Epithelial cell of esophagus (primary cell): ENCODE measurements at regions not wholly inside any gene's neighbourhood (a gene's known extent, or its start where the extent isn't known, plus 50 kb on each side); places are given as distances from the start of the nearest gene placed in this dataset.
"Not testable (repeated sequence)": the region's sequence is repeated elsewhere in the genome, so short reads cannot be mapped to it uniquely, and the experiment has no call there.

ENCODE experiments used
- DNase-seq: peaks from one replicate; pipeline ENCODE4 v3.0.0; 2010; ENCODE audit warnings: low read depth
- H3K4me3 ChIP-seq: 2 replicates; pipeline ENCODE4 v1.5.1; 2011; ENCODE audit warnings: mild to moderate bottlenecking, low read length, control low read depth
- TF ChIP-seq, protein P1 (sequence below): IDR thresholded peaks from 2 replicates; pipeline ENCODE4 v1.5.1; 2011; ENCODE audit warnings: low read depth, mild to moderate bottlenecking, low read length, control low read depth, inconsistent platforms; ENCODE audit not compliant: insufficient read depth; ENCODE audit errors: missing control alignments

DNA sequence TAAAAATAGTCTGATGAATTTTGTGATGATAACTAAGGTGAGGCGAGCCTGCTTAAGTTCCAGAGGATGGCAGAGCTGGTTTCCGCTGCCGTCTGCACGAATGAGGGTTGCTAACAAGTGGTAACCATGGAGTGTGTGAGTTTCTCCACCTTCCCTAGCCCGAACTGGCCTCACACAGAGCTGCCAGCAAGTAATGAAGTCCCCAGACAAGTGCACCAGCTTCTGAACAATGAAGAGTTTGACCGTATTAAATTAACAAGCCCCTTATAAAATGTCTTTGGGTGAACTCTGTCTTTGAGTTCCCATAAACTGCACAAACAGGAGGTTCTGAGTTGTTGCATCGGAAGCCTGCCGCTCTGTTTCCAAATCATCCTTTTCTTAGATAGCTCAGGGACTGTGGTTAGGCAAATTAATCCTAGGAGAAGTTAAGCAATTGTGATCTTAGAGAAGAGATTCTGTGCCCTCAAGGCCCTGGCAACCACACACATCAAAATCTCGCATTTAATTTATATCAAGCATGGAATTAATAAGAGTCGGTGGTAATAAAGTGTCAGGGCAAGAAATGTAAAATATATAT, 274.1 kb upstream of the DAAM1 start:
- no peak for DNase-seq
- TF ChIP-seq, protein P1, sequence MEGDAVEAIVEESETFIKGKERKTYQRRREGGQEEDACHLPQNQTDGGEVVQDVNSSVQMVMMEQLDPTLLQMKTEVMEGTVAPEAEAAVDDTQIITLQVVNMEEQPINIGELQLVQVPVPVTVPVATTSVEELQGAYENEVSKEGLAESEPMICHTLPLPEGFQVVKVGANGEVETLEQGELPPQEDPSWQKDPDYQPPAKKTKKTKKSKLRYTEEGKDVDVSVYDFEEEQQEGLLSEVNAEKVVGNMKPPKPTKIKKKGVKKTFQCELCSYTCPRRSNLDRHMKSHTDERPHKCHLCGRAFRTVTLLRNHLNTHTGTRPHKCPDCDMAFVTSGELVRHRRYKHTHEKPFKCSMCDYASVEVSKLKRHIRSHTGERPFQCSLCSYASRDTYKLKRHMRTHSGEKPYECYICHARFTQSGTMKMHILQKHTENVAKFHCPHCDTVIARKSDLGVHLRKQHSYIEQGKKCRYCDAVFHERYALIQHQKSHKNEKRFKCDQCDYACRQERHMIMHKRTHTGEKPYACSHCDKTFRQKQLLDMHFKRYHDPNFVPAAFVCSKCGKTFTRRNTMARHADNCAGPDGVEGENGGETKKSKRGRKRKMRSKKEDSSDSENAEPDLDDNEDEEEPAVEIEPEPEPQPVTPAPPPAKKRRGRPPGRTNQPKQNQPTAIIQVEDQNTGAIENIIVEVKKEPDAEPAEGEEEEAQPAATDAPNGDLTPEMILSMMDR: no peak
- no peak overlapping the region for H3K4me3 ChIP-seq

DNA sequence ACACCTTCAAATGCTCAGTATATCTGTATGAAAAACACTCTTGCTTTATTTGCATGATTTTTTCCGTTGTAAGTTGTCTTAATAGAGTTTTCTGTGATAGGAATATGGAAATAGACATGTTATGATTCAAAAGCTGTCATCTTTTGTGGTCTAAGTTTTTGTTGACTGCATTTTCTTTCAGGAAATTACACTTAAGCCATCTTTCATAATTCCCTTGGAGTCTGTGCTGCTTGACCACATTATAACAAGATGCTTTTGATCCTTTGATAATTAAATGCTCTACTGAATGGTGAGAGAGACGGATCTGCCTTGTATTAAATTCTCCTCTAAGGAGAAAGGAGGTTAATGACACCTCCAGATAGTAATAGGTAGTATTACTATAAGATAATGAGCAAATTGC, 272.8 kb upstream of the DAAM1 start:
- TF ChIP-seq, protein P1: no peak
- no peak for DNase-seq

DNA sequence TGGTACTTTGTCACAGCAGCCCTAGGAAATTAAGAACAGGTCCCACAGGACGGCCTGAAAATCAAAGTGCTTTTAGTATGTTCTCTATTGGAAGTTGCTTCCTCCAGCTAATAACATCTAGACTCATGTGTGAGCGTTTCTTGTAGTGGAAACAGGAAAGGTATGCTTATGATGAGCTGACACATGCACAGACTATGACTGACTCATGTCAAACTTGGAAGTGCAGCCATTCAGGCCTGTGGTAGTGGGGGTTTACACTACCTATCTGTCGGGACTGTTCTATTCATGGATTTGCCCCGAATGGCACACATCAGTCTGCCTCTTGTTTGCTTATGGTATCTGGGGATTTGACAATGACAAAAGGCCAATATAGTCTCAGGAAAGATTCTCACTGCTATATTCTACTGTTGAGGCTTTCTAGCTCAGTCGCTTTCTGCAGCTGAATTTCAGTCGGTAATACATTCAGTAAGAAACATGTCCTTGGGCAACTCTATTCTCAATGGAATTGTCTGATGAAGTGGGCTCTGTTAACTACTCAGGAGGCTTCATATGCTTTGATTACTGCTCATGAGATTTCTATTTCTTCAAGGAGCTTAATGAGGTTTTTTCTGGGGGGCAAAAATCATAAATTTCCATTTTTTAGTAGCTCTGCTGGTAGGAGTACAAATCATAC, 270.3 kb upstream of the DAAM1 start:
- no peak overlapping the region for H3K4me3 ChIP-seq
- TF ChIP-seq, protein P1: no peak
- DNase-seq: peak; percentile 86

More for the DNA sequence above, 272.8 kb upstream of the DAAM1 start:
- H3K4me3 ChIP-seq: no peak overlapping the region

DNA sequence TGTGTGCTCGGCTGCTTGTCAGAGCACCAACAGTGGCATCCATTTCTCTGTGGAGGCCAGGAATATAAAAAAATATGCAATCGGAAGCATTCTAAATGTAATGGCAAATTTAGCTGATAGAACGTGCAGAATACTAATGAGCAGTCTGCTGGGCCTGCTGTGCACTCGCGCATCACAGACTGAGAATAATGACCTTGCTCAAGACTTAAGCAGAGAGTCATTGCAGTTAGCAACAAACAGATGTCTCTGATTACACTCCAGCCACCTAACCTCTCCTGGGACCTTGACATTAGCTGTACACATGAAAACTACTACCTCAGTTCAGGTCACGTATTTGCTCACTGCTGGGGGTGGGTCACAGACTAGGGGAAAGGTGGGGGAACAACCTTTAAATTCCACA, 269.2 kb upstream of the DAAM1 start:
- DNase-seq: no peak

DNA sequence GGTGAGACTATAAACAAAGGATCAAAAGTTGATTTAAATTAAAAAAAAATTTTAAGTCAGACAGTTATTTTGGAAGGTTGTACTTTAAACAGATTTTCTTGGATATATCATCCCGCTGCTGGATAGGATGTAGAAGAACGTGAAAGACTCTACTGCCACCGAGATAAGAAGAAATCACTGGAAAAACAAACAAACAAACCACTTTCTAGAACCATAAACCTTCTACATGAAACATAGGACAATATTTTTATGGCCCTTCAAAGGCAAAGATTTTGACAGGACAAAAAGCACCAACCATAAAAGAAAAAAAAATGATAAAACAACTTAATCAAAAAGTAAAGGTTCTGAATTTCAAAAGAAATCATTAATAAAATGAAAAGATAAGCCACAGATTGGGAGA, 268.2 kb upstream of the DAAM1 start:
- TF ChIP-seq, protein P1: no peak
- H3K4me3 ChIP-seq: no peak overlapping the region
- no peak for DNase-seq

More for the DNA sequence above, 269.2 kb upstream of the DAAM1 start:
- TF ChIP-seq, protein P1: no peak
- no peak overlapping the region for H3K4me3 ChIP-seq

DNA sequence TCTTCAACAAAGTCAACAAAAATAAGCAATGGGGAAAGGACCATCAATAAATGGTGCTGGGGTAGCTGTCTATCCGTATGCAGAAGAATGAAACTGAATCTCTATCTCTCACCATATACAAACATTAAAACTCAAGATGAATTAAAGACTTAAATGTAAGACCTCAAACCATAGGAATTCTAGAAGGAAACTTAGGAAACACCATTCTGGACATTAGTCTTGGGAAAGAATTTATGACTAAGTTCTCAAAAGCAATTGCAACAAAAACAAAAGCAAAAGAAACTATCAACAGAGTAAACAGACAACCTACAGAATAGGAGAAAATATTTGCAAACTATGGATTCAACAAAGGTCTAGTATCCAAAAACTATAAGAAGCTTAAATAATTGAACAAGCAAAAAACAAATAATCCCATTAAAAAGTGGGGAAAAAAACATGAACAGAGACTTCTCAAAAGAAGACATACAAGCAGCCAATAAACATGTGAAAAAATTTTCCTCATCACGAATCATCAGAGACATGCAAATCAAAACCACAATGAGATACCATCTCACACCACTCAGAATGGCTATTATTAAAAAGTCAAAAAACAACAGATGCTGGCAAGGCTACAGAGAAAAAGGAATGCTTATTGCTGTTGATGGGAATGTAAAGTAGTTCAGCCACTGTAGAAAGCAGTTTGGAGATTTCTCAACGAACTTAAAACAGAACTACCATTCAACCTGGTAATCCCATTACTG, 266.1 kb upstream of the DAAM1 start:
- H3K4me3 ChIP-seq: not testable (repeated sequence)
- peak; percentile 27 for DNase-seq

DNA sequence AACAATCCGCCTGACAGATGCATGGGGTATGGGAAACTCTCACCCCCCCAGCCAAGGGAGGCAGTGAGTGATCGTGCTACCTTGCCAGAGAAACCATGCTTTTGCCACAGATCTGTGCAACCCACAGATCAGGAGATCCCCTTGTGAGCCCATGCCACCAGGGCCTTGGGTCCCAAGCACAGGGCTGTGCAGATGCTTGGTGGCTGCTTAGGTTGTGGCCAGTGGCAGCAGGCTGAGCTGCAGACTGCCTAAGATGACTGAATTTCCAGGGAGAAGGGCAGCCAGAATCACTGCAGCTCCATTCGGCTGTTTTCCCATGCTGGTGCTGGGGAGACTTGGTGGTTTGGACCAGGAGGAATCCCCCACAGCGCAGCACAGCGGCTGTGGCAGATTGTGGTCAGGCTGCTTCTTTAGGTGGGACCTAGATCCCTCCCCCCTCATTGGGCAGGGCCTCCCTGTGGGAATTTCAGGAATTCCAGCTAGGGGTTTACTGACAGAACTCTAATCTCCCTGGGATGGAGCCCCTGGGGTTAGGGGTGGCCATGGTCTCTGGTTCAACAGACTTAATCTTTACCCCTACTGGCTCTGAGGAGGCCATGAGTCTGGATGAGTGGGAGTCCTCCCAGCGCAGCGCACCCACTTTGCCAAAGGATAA, 264.6 kb upstream of the DAAM1 start:
- H3K4me3 ChIP-seq: no peak overlapping the region
- no peak for DNase-seq
- TF ChIP-seq, protein P1: no peak
